GM23338 (cell line): ENCODE measurements at regions not wholly inside any gene's neighbourhood (a gene's known extent, or its start where the extent isn't known, plus 50 kb on each side); places are given as distances from the start of the nearest gene placed in this dataset.
"Not testable (repeated sequence)": the region's sequence is repeated elsewhere in the genome, so short reads cannot be mapped to it uniquely, and the experiment has no call there.

Experiments used
- ATAC-seq: fragments of 200-7000 bp; cut with Tn5 transposase; 3 replicates; pipeline ENCODE4 v1.9.1; 2020
- DNase-seq: peaks from one replicate; pipeline ENCODE4 v3.0.0-alpha.2; 2015; ENCODE audit warnings: low spot score
- H2AFZ ChIP-seq: fragments of 200-600 bp; sonication (generic); 2 replicates; pipeline ENCODE4 v1.8.0; 2016; ENCODE audit warnings: antibody characterized with exemption, mild to moderate bottlenecking, moderate library complexity
- H3F3A ChIP-seq: fragments of 200-600 bp; sonication (generic); replicated peaks from 2 replicates; pipeline ENCODE4 v1.8.0; 2017; ENCODE audit warnings: antibody characterized with exemption, mixed run types, low read depth
- H3K27ac ChIP-seq: fragments of 200-600 bp; sonication (generic); 2 replicates; pipeline ENCODE4 v1.6.1; 2016; ENCODE audit warnings: low read depth
- H3K27me3 ChIP-seq: fragments of 200-600 bp; sonication (generic); 2 replicates; pipeline ENCODE4 v1.8.0; 2016; ENCODE audit warnings: mild to moderate bottlenecking, mixed run types, moderate library complexity; ENCODE audit not compliant: insufficient read depth
- H3K36me3 ChIP-seq: fragments of 200-600 bp; sonication (generic); 2 replicates; pipeline ENCODE4 v1.8.0; 2016; ENCODE audit warnings: mild to moderate bottlenecking; ENCODE audit not compliant: insufficient read depth
- H3K4me1 ChIP-seq: fragments of 200-600 bp; sonication (generic); 2 replicates; pipeline ENCODE4 v1.8.0; 2016; ENCODE audit warnings: mild to moderate bottlenecking, moderate library complexity; ENCODE audit not compliant: insufficient read depth
- H3K4me2 ChIP-seq: fragments of 200-600 bp; sonication (generic); 2 replicates; pipeline ENCODE4 v1.7.1; 2017; ENCODE audit warnings: mixed run types
- H3K4me3 ChIP-seq: fragments of 200-600 bp; sonication (generic); 2 replicates; pipeline ENCODE4 v1.6.1; 2016; ENCODE audit warnings: mixed run types
- H3K79me2 ChIP-seq: fragments of 200-600 bp; sonication (generic); replicated peaks from 2 replicates; pipeline ENCODE4 v1.8.0; 2017; ENCODE audit warnings: mild to moderate bottlenecking; ENCODE audit not compliant: insufficient read depth
- H3K9me2 ChIP-seq: fragments of 200-600 bp; sonication (generic); 2 replicates; pipeline ENCODE4 v1.8.0; 2017; ENCODE audit not compliant: insufficient read depth
- H4K20me1 ChIP-seq: fragments of 200-600 bp; sonication (generic); replicated peaks from 2 replicates; pipeline ENCODE4 v1.8.0; 2017; ENCODE audit warnings: mild to moderate bottlenecking; ENCODE audit not compliant: insufficient read depth
- H3K27ac Mint-ChIP-seq: 2 replicates; pipeline ENCODE4 v1.8.0; 2020; ENCODE audit warnings: inconsistent platforms, mild to moderate bottlenecking, moderate library complexity, mixed read lengths
- H3K27me3 Mint-ChIP-seq: 3 replicates; pipeline ENCODE4 v1.8.0; 2022; ENCODE audit warnings: low read depth, mild to moderate bottlenecking, moderate library complexity, mixed read lengths, inconsistent platforms; ENCODE audit not compliant: insufficient read depth, poor library complexity
- H3K36me3 Mint-ChIP-seq: 3 replicates; pipeline ENCODE4 v1.8.0; 2021; ENCODE audit warnings: low read depth, mild to moderate bottlenecking, inconsistent platforms, moderate library complexity, mixed read lengths
- H3K4me1 Mint-ChIP-seq: 3 replicates; pipeline ENCODE4 v1.8.0; 2020; ENCODE audit warnings: mild to moderate bottlenecking, inconsistent platforms, mixed read lengths
- H3K4me3 Mint-ChIP-seq: 3 replicates; pipeline ENCODE4 v1.8.0; 2021; ENCODE audit warnings: moderate library complexity, mild to moderate bottlenecking, inconsistent platforms, mixed read lengths
- H3K9me3 Mint-ChIP-seq: 3 replicates; pipeline ENCODE4 v1.8.0; 2020; ENCODE audit warnings: moderate library complexity, mild to moderate bottlenecking, inconsistent platforms, mixed read lengths
- CREB1 ChIP-seq: fragments of 250-450 bp; sonication (Bioruptor Pico); IDR thresholded peaks from 2 replicates; pipeline ENCODE4 v1.5.0; 2020; ENCODE audit warnings: low read depth, mild to moderate bottlenecking, moderate library complexity
- CTCF ChIP-seq, 2 experiments: fragments of 200-600 bp in 1 of 2; sonication (generic) in 1 of 2; conservative IDR thresholded peaks; 2 replicates each; pipeline versions ENCODE4 v1.5.1 to v1.6.1; 2016 to 2017; ENCODE audit warnings: antibody characterized with exemption in 2 of 2, low read depth in 2 of 2, mild to moderate bottlenecking in 2 of 2, moderate library complexity in 1 of 2
- ETS1 ChIP-seq: IDR thresholded peaks from 2 replicates; pipeline ENCODE4 v1.6.1; 2016; ENCODE audit warnings: antibody characterized with exemption
- EZH2 ChIP-seq: fragments of 200-600 bp; sonication (generic); IDR thresholded peaks from one replicate; pipeline ENCODE4 v1.8.0; 2017; ENCODE audit warnings: antibody characterized with exemption, mild to moderate bottlenecking, low read depth; ENCODE audit not compliant: unreplicated experiment
- EZH2phosphoT487 ChIP-seq: fragments of 200-600 bp; sonication (generic); IDR thresholded peaks from one replicate; pipeline ENCODE4 v1.8.1; 2018; ENCODE audit warnings: antibody characterized with exemption; ENCODE audit not compliant: unreplicated experiment
- JUNB ChIP-seq: IDR thresholded peaks from one replicate; pipeline ENCODE4 v1.6.1; 2016; ENCODE audit warnings: antibody characterized with exemption; ENCODE audit not compliant: unreplicated experiment
- NANOG ChIP-seq: IDR thresholded peaks from 2 replicates; pipeline ENCODE4 v1.6.1; 2016; ENCODE audit warnings: antibody characterized with exemption, borderline replicate concordance
- POLR2AphosphoS5 ChIP-seq: IDR thresholded peaks from 2 replicates; pipeline ENCODE4 v1.6.1; 2016; ENCODE audit warnings: antibody characterized with exemption, low read depth
- STAT1 ChIP-seq: IDR thresholded peaks from one replicate; pipeline ENCODE4 v1.6.1; 2016; ENCODE audit warnings: antibody characterized with exemption; ENCODE audit not compliant: unreplicated experiment
- ZNF331 ChIP-seq: fragments of 250-450 bp; sonication (Bioruptor Pico); IDR thresholded peaks from 2 replicates; pipeline ENCODE4 v1.5.0; 2020; ENCODE audit warnings: low read depth, mild to moderate bottlenecking, moderate library complexity
- TF ChIP-seq, protein P1 (sequence below): IDR thresholded peaks from one replicate; pipeline ENCODE4 v1.6.1; 2018; ENCODE audit warnings: antibody characterized with exemption; ENCODE audit not compliant: unreplicated experiment

DNA sequence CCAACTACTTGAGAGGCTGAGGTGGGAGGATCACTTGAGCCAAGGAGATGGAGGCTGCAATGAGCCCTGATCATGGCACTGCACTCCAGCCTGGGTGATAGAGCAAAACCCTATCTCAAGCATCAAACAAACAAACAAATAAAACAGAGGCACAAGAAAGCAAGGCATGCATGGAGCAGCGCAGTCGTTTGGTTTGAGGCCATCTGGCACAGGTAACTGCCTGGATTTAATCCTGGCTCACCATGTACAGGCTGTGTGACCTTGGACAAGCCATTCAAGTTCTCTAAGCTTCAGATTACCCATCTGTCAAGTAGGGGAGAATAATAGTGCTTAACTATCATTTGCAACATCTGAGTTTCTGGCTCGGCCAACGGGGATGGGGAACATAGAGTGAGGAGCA is 270.3 kb upstream of the TEKT4 start:
- ATAC-seq, H3K4me2 ChIP-seq: not testable (repeated sequence)
- peaks cover 82% of the 10 kb centered on the region for H3K27me3 Mint-ChIP-seq

GRCh38 chr2:94602466-94602865 is 268.8 kb upstream of the TEKT4 start:
- H2AFZ ChIP-seq = no peak overlapping the region
- H3K9me2 ChIP-seq = no peaks in the 10 kb centered on the region
- H3K4me1 Mint-ChIP-seq = no peaks in the 10 kb centered on the region
- H3K79me2 ChIP-seq = no peaks in the 10 kb centered on the region
- ATAC-seq (no peak), DNase-seq (no peak)
- no peaks in the 10 kb centered on the region for H4K20me1 ChIP-seq
- H3K9me3 Mint-ChIP-seq = peaks cover 4% of the 10 kb centered on the region
- H3K27ac Mint-ChIP-seq = no peak overlapping the region
- H3K4me3 ChIP-seq = no peak overlapping the region
- H3K4me1 ChIP-seq = no peaks in the 10 kb centered on the region
- H3K4me3 Mint-ChIP-seq = no peak overlapping the region
- peaks cover 79% of the 10 kb centered on the region for H3K27me3 Mint-ChIP-seq
- H3K36me3 Mint-ChIP-seq = no peaks in the 10 kb centered on the region; the same call in 2 of the 3 replicates
- no peaks in the 10 kb centered on the region for H3K36me3 ChIP-seq
- no peak overlapping the region for H3K27ac ChIP-seq
- H3F3A ChIP-seq = no peaks in the 10 kb centered on the region
- H3K27me3 ChIP-seq = peaks cover 32% of the 10 kb centered on the region; the same call in 1 of the 2 replicates
- no peak overlapping the region for H3K4me2 ChIP-seq
- TF ChIP-seq JUNB = no peak
- no peak for TF ChIP-seq ZNF331 (CRISPR knock-in tag)
- no peak for TF ChIP-seq CTCF (conservative IDR thresholded peaks at IDR 0.05; ENCODE audit: low read depth in 2 of 2)
- no peak for TF ChIP-seq EZH2phosphoT487
- no peak for TF ChIP-seq STAT1
- TF ChIP-seq, protein P1, sequence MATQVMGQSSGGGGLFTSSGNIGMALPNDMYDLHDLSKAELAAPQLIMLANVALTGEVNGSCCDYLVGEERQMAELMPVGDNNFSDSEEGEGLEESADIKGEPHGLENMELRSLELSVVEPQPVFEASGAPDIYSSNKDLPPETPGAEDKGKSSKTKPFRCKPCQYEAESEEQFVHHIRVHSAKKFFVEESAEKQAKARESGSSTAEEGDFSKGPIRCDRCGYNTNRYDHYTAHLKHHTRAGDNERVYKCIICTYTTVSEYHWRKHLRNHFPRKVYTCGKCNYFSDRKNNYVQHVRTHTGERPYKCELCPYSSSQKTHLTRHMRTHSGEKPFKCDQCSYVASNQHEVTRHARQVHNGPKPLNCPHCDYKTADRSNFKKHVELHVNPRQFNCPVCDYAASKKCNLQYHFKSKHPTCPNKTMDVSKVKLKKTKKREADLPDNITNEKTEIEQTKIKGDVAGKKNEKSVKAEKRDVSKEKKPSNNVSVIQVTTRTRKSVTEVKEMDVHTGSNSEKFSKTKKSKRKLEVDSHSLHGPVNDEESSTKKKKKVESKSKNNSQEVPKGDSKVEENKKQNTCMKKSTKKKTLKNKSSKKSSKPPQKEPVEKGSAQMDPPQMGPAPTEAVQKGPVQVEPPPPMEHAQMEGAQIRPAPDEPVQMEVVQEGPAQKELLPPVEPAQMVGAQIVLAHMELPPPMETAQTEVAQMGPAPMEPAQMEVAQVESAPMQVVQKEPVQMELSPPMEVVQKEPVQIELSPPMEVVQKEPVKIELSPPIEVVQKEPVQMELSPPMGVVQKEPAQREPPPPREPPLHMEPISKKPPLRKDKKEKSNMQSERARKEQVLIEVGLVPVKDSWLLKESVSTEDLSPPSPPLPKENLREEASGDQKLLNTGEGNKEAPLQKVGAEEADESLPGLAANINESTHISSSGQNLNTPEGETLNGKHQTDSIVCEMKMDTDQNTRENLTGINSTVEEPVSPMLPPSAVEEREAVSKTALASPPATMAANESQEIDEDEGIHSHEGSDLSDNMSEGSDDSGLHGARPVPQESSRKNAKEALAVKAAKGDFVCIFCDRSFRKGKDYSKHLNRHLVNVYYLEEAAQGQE = no peak
- no peak for TF ChIP-seq POLR2AphosphoS5
- TF ChIP-seq ETS1 = no peak
- no peak for TF ChIP-seq NANOG
- TF ChIP-seq EZH2 = no peak
- no peak for TF ChIP-seq CREB1 (CRISPR knock-in tag)

More for the DNA sequence above, 270.3 kb upstream of the TEKT4 start:
- peaks cover 35% of the 10 kb centered on the region; the same call in 1 of the 2 replicates for H3K27me3 ChIP-seq
- H3K4me3 Mint-ChIP-seq, H3K27ac Mint-ChIP-seq, H3K4me1 ChIP-seq, H2AFZ ChIP-seq, H3K79me2 ChIP-seq, H3K27ac ChIP-seq, H3K4me1 Mint-ChIP-seq, H3K4me3 ChIP-seq, DNase-seq, H3F3A ChIP-seq, H3K9me3 Mint-ChIP-seq, H3K9me2 ChIP-seq, H3K36me3 ChIP-seq, H4K20me1 ChIP-seq, H3K36me3 Mint-ChIP-seq: not testable (repeated sequence)
